IgD-negative memory B cell (primary cell): ENCODE measurements at regions not wholly inside any gene's neighbourhood (a gene's known extent, or its start where the extent isn't known, plus 50 kb on each side); places are given as distances from the start of the nearest gene placed in this dataset.
"Not testable (repeated sequence)": the region's sequence is repeated elsewhere in the genome, so short reads cannot be mapped to it uniquely, and the experiment has no call there.

Experiments
- H3K27ac Mint-ChIP-seq, 3 donors: one replicate each; pipeline ENCODE4 v1.8.0; 2020 to 2022; ENCODE audit warnings: mild to moderate bottlenecking in 3 of 3, mixed read lengths in 3 of 3, moderate library complexity in 1 of 3
- H3K27me3 Mint-ChIP-seq: one replicate; pipeline ENCODE4 v1.8.0; 2021; ENCODE audit warnings: mixed read lengths
- H3K36me3 Mint-ChIP-seq: one replicate; pipeline ENCODE4 v1.8.0; 2020; ENCODE audit warnings: mild to moderate bottlenecking, mixed read lengths
- H3K4me1 Mint-ChIP-seq, 3 donors: one replicate each; pipeline ENCODE4 v1.8.0; 2020 to 2022; ENCODE audit warnings: mixed read lengths in 3 of 3, mild to moderate bottlenecking in 1 of 3
- H3K4me3 Mint-ChIP-seq, 4 donors: one replicate each; pipeline ENCODE4 v1.8.0; 2020 to 2022; ENCODE audit warnings: mild to moderate bottlenecking in 4 of 4, mixed read lengths in 4 of 4, moderate library complexity in 3 of 4
- H3K9me3 Mint-ChIP-seq, 3 donors: one replicate each; pipeline ENCODE4 v1.8.0; 2020 to 2021; ENCODE audit warnings: mixed read lengths in 3 of 3, mild to moderate bottlenecking in 1 of 3

GRCh38 chr4:125649452-125649851 lies 334.7 kb downstream of the FAT4 start:
- Mint-ChIP-seq H3K4me3 (no peak overlapping the region), H3K36me3 (no peaks in the 10 kb centered on the region), H3K9me3 (peaks cover 0 to 5% (median 2%) of the 10 kb centered on the region in 3 donors), H3K4me1 (no peaks in the 10 kb centered on the region), H3K27ac (no peak overlapping the region), H3K27me3 (no peaks in the 10 kb centered on the region)

GRCh38 chr4:125650557-125650956 lies 335.8 kb downstream of the FAT4 start:
- Mint-ChIP-seq H3K27me3 (no peaks in the 10 kb centered on the region), H3K4me3 (no peak overlapping the region), H3K4me1 (no peaks in the 10 kb centered on the region), H3K9me3 (peaks cover 0 to 5% (median 2%) of the 10 kb centered on the region in 3 donors), H3K36me3 (no peaks in the 10 kb centered on the region), H3K27ac (no peak overlapping the region)

- H3K36me3 Mint-ChIP-seq, H3K9me3 Mint-ChIP-seq, H3K27me3 Mint-ChIP-seq, H3K4me3 Mint-ChIP-seq, H3K4me1 Mint-ChIP-seq, H3K27ac Mint-ChIP-seq: not testable (repeated sequence)
Measured at GRCh38 chr4:125651707-125652357, 337.1 kb downstream of the FAT4 start.

- H3K4me3 Mint-ChIP-seq: no peak overlapping the region
- H3K27me3 Mint-ChIP-seq: no peaks in the 10 kb centered on the region
- no peaks in the 10 kb centered on the region for H3K36me3 Mint-ChIP-seq
- no peaks in the 10 kb centered on the region for H3K4me1 Mint-ChIP-seq
- peaks cover 0 to 2% (median 0%) of the 10 kb centered on the region in 3 donors for H3K9me3 Mint-ChIP-seq
- no peak overlapping the region for H3K27ac Mint-ChIP-seq
Measured at GRCh38 chr4:125658773-125659172, 344.0 kb downstream of the FAT4 start.

- H3K36me3 Mint-ChIP-seq: no peaks in the 10 kb centered on the region
Measured at GRCh38 chr4:125663896-125664767, 349.4 kb downstream of the FAT4 start.

GRCh38 chr4:125666635-125667034 lies 351.9 kb downstream of the FAT4 start:
- no peaks in the 10 kb centered on the region for H3K4me1 Mint-ChIP-seq
- no peak overlapping the region for H3K27ac Mint-ChIP-seq

More at GRCh38 chr4:125663896-125664767, 349.4 kb downstream of the FAT4 start:
- no peaks in the 10 kb centered on the region for H3K27me3 Mint-ChIP-seq
- no peak overlapping the region for H3K27ac Mint-ChIP-seq
- no peaks in the 10 kb centered on the region for H3K4me1 Mint-ChIP-seq
- H3K4me3 Mint-ChIP-seq: peak overlapping the region in 1 of 4 donors; percentile 41
- H3K9me3 Mint-ChIP-seq: peaks cover 0 to 3% (median 2%) of the 10 kb centered on the region in 3 donors

GRCh38 chr4:125676156-125676555 lies 361.4 kb downstream of the FAT4 start:
- Mint-ChIP-seq H3K36me3 (no peaks in the 10 kb centered on the region), H3K4me3 (no peak overlapping the region), H3K9me3 (peaks cover 0 to 4% (median 3%) of the 10 kb centered on the region in 3 donors), H3K27ac (no peak overlapping the region), H3K4me1 (no peaks in the 10 kb centered on the region), H3K27me3 (no peaks in the 10 kb centered on the region)

More at GRCh38 chr4:125666635-125667034, 351.9 kb downstream of the FAT4 start:
- H3K4me3 Mint-ChIP-seq: no peak overlapping the region
- no peaks in the 10 kb centered on the region for H3K36me3 Mint-ChIP-seq
- no peaks in the 10 kb centered on the region for H3K27me3 Mint-ChIP-seq
- H3K9me3 Mint-ChIP-seq: peaks cover 2 to 4% (median 2%) of the 10 kb centered on the region in 3 donors

GRCh38 chr4:125676583-125676982 lies 361.8 kb downstream of the FAT4 start:
- H3K27me3 Mint-ChIP-seq: no peaks in the 10 kb centered on the region
- H3K36me3 Mint-ChIP-seq: no peaks in the 10 kb centered on the region
- H3K4me3 Mint-ChIP-seq: no peak overlapping the region
- H3K4me1 Mint-ChIP-seq: no peaks in the 10 kb centered on the region
- no peak overlapping the region for H3K27ac Mint-ChIP-seq
- peaks cover 0 to 4% (median 3%) of the 10 kb centered on the region in 3 donors for H3K9me3 Mint-ChIP-seq

GRCh38 chr4:125677665-125678307 lies 363.0 kb downstream of the FAT4 start:
- Mint-ChIP-seq H3K4me1 (no peaks in the 10 kb centered on the region), H3K4me3 (no peak overlapping the region), H3K9me3 (no peaks in the 10 kb centered on the region), H3K36me3 (no peaks in the 10 kb centered on the region), H3K27ac (no peak overlapping the region), H3K27me3 (no peaks in the 10 kb centered on the region)

- Mint-ChIP-seq H3K4me3 (no peak overlapping the region), H3K27ac (no peak overlapping the region), H3K36me3 (no peaks in the 10 kb centered on the region), H3K9me3 (no peaks in the 10 kb centered on the region), H3K4me1 (no peaks in the 10 kb centered on the region), H3K27me3 (no peaks in the 10 kb centered on the region)
Measured at GRCh38 chr4:125679989-125680388, 365.2 kb downstream of the FAT4 start.

- Mint-ChIP-seq H3K4me1 (no peaks in the 10 kb centered on the region), H3K36me3 (no peaks in the 10 kb centered on the region), H3K27me3 (no peaks in the 10 kb centered on the region), H3K9me3 (no peaks in the 10 kb centered on the region), H3K27ac (no peak overlapping the region), H3K4me3 (no peak overlapping the region)
Measured at GRCh38 chr4:125681240-125681639, 366.5 kb downstream of the FAT4 start.

GRCh38 chr4:125682730-125683129 lies 368.0 kb downstream of the FAT4 start:
- Mint-ChIP-seq H3K4me3 (no peak overlapping the region), H3K27ac (peak overlapping the region in 1 of 3 donors; percentile 74), H3K36me3 (no peaks in the 10 kb centered on the region), H3K4me1 (no peaks in the 10 kb centered on the region), H3K9me3 (peaks cover 0 to 2% (median 0%) of the 10 kb centered on the region in 3 donors), H3K27me3 (no peaks in the 10 kb centered on the region)

- H3K4me3 Mint-ChIP-seq: no peak overlapping the region
- H3K27ac Mint-ChIP-seq: no peak overlapping the region
- H3K36me3 Mint-ChIP-seq: no peaks in the 10 kb centered on the region
- H3K9me3 Mint-ChIP-seq: peaks cover 0 to 2% (median 0%) of the 10 kb centered on the region in 3 donors
- no peaks in the 10 kb centered on the region for H3K27me3 Mint-ChIP-seq
- no peaks in the 10 kb centered on the region for H3K4me1 Mint-ChIP-seq
Measured at GRCh38 chr4:125688841-125689240, 374.1 kb downstream of the FAT4 start.

GRCh38 chr4:125689805-125690204 lies 375.1 kb downstream of the FAT4 start:
- H3K27ac Mint-ChIP-seq: no peak overlapping the region
- H3K4me3 Mint-ChIP-seq: no peak overlapping the region
- H3K27me3 Mint-ChIP-seq: no peaks in the 10 kb centered on the region
- H3K36me3 Mint-ChIP-seq: no peaks in the 10 kb centered on the region
- H3K9me3 Mint-ChIP-seq: peaks cover 0 to 2% (median 0%) of the 10 kb centered on the region in 3 donors
- H3K4me1 Mint-ChIP-seq: no peaks in the 10 kb centered on the region

- Mint-ChIP-seq H3K27ac (no peak overlapping the region), H3K4me3 (no peak overlapping the region), H3K9me3 (peaks cover 0 to 6% (median 3%) of the 10 kb centered on the region in 3 donors), H3K36me3 (no peaks in the 10 kb centered on the region), H3K27me3 (no peaks in the 10 kb centered on the region), H3K4me1 (no peaks in the 10 kb centered on the region)
Measured at GRCh38 chr4:125693228-125693627, 378.5 kb downstream of the FAT4 start.
